Lower leg skin (tissue), 3 donors: ENCODE measurements at regions not wholly inside any gene's neighbourhood (a gene's known extent, or its start where the extent isn't known, plus 50 kb on each side); places are given as distances from the start of the nearest gene placed in this dataset.

Experiments
- CTCF ChIP-seq, 3 donors: fragments of 450-650 bp; IDR thresholded peaks; one replicate each; pipeline ENCODE4 v1.5.1; 2016; ENCODE audit warnings: antibody characterized with exemption in 3 of 3, mild to moderate bottlenecking in 3 of 3, moderate library complexity in 2 of 3
- POLR2A ChIP-seq, 2 donors: fragments of 450-650 bp; IDR thresholded peaks; one replicate each; pipeline ENCODE4 v1.6.1; 2016 to 2017; ENCODE audit warnings: antibody characterized with exemption in 2 of 2, mild to moderate bottlenecking in 1 of 2, moderate library complexity in 1 of 2

GRCh38 chr5:162543437-162543836 is 475.9 kb downstream of the GABRG2 start:
- TF ChIP-seq CTCF (IDR thresholded peaks at IDR 0.05) = no peak
- TF ChIP-seq POLR2A (IDR thresholded peaks at IDR 0.05) = no peak
